Umbilical cord (tissue), 1 donor: ENCODE measurements at regions not wholly inside any gene's neighbourhood (a gene's known extent, or its start where the extent isn't known, plus 50 kb on each side); places are given as distances from the start of the nearest gene placed in this dataset.

Experiments
- DNase-seq: peaks from one replicate; pipeline ENCODE4 v3.0.0-alpha.2; 2015; ENCODE audit warnings: low spot score

- peak; percentile 46 for DNase-seq
Measured at GRCh38 chr13:47337781-47338507, 441.1 kb upstream of the HTR2A start.

GRCh38 chr13:47334173-47334572, 437.3 kb upstream of the HTR2A start:
- DNase-seq, result peak; percentile 19

- DNase-seq, result no peak
Measured at GRCh38 chr13:47332149-47332548, 435.3 kb upstream of the HTR2A start.

- no peak for DNase-seq
Measured at GRCh38 chr13:47330031-47330430, 433.2 kb upstream of the HTR2A start.

- peak; percentile 56 for DNase-seq
Measured at GRCh38 chr13:47327861-47328260, 431.0 kb upstream of the HTR2A start.

GRCh38 chr13:47326061-47326460, 429.2 kb upstream of the HTR2A start:
- DNase-seq, result no peak

GRCh38 chr13:47317356-47317755, 420.5 kb upstream of the HTR2A start:
- DNase-seq, result no peak

- DNase-seq, result no peak
Measured at GRCh38 chr13:47310401-47310800, 413.5 kb upstream of the HTR2A start.

GRCh38 chr13:47306991-47307390, 410.1 kb upstream of the HTR2A start:
- peak; percentile 41 for DNase-seq

GRCh38 chr13:47303626-47304025, 406.8 kb upstream of the HTR2A start:
- no peak for DNase-seq

GRCh38 chr13:47299304-47299703, 402.5 kb upstream of the HTR2A start:
- DNase-seq, result no peak

GRCh38 chr13:47298506-47298905, 401.7 kb upstream of the HTR2A start:
- DNase-seq, result no peak

- no peak for DNase-seq
Measured at GRCh38 chr13:47294691-47295090, 397.8 kb upstream of the HTR2A start.

- DNase-seq, result peak; percentile 2
Measured at GRCh38 chr13:47291107-47291656, 394.3 kb upstream of the HTR2A start.

GRCh38 chr13:47289567-47289966, 392.7 kb upstream of the HTR2A start:
- DNase-seq, result no peak

GRCh38 chr13:47288546-47288945, 391.7 kb upstream of the HTR2A start:
- no peak for DNase-seq

GRCh38 chr13:47287291-47287751, 390.5 kb upstream of the HTR2A start:
- no peak for DNase-seq

GRCh38 chr13:47281991-47282390, 385.1 kb upstream of the HTR2A start:
- DNase-seq, result no peak

GRCh38 chr13:47279920-47280319, 383.1 kb upstream of the HTR2A start:
- no peak for DNase-seq

GRCh38 chr13:47277774-47278173, 380.9 kb upstream of the HTR2A start:
- DNase-seq, result no peak

GRCh38 chr13:47268270-47268669, 371.4 kb upstream of the HTR2A start:
- no peak for DNase-seq

GRCh38 chr13:47258384-47258783, 361.5 kb upstream of the HTR2A start:
- DNase-seq, result no peak

GRCh38 chr13:47256618-47257017, 359.8 kb upstream of the HTR2A start:
- no peak for DNase-seq

- no peak for DNase-seq
Measured at GRCh38 chr13:47252627-47253026, 355.8 kb upstream of the HTR2A start.
